Liver (tissue), 8 donors: ENCODE measurements at regions not wholly inside any gene's neighbourhood (a gene's known extent, or its start where the extent isn't known, plus 50 kb on each side); places are given as distances from the start of the nearest gene placed in this dataset.

Experiments
- DNase-seq: peaks from one replicate; pipeline ENCODE4 v3.0.0-alpha.2; 2017; ENCODE audit warnings: low spot score
- H3K27ac ChIP-seq, 2 donors: one replicate each; pipeline ENCODE4 v1.7.0; 2013; ENCODE audit warnings: inconsistent platforms in 2 of 2, low read length in 2 of 2, control low read depth in 1 of 2, low read depth in 1 of 2, mild to moderate bottlenecking in 1 of 2
- H3K27me3 ChIP-seq, 4 donors: one replicate each; pipeline versions ENCODE4 v1.6.1 to v1.7.0; 2013; ENCODE audit warnings: low read length in 3 of 4, inconsistent platforms in 1 of 4, mild to moderate bottlenecking in 1 of 4, moderate library complexity in 1 of 4; ENCODE audit not compliant: control insufficient read depth in 4 of 4, insufficient read depth in 4 of 4
- H3K36me3 ChIP-seq, 4 donors: one replicate each; pipeline versions ENCODE4 v1.6.1 to v1.7.0; 2013; ENCODE audit warnings: low read length in 3 of 4, mild to moderate bottlenecking in 3 of 4, low read depth in 1 of 4, moderate library complexity in 1 of 4; ENCODE audit not compliant: control insufficient read depth in 4 of 4, insufficient read depth in 3 of 4
- H3K4me1 ChIP-seq, 4 donors: one replicate each; pipeline versions ENCODE4 v1.6.1 to v1.7.0; 2013; ENCODE audit warnings: low read length in 3 of 4, mild to moderate bottlenecking in 3 of 4, moderate library complexity in 1 of 4; ENCODE audit not compliant: control insufficient read depth in 4 of 4, insufficient read depth in 4 of 4
- H3K4me3 ChIP-seq, 3 donors: one replicate each; pipeline versions ENCODE4 v1.6.1 to v1.7.0; 2013; ENCODE audit warnings: low read length in 3 of 3, control low read depth in 1 of 3, low read depth in 1 of 3, mild to moderate bottlenecking in 1 of 3
- H3K9ac ChIP-seq, 2 donors: one replicate each; pipeline ENCODE4 v1.7.0; 2013; ENCODE audit warnings: low read length in 2 of 2, mild to moderate bottlenecking in 2 of 2, moderate library complexity in 2 of 2, control low read depth in 1 of 2, low read depth in 1 of 2
- H3K9me3 ChIP-seq, 4 donors: one replicate each; pipeline versions ENCODE4 v1.6.1 to v1.7.0; 2013; ENCODE audit warnings: low read length in 3 of 4; ENCODE audit not compliant: control insufficient read depth in 4 of 4
- ATF3 ChIP-seq: IDR thresholded peaks from 2 replicates; pipeline ENCODE4 v1.6.1; 2016; ENCODE audit warnings: antibody characterized with exemption
- CTCF ChIP-seq: fragments of 150-350 bp; IDR thresholded peaks from 2 replicates; pipeline ENCODE4 v1.5.1; 2017; ENCODE audit warnings: improper control_type of control experiment, low read depth, low read length; ENCODE audit not compliant: missing input control
- EGR1 ChIP-seq, 2 donors: IDR thresholded peaks; 2 replicates each; pipeline ENCODE4 v1.6.1; 2016 to 2018; ENCODE audit warnings: antibody characterized with exemption in 2 of 2, low read depth in 2 of 2
- FOXA1 ChIP-seq: IDR thresholded peaks from 2 replicates; pipeline ENCODE4 v1.6.1; 2016; ENCODE audit warnings: antibody characterized with exemption
- FOXA2 ChIP-seq: IDR thresholded peaks from 2 replicates; pipeline ENCODE4 v1.6.1; 2016; ENCODE audit warnings: antibody characterized with exemption
- GABPA ChIP-seq, 2 donors: IDR thresholded peaks in 1 of 2; conservative IDR thresholded peaks in 1 of 2; 2 replicates each; pipeline ENCODE4 v1.6.1; 2016; ENCODE audit warnings: antibody characterized with exemption in 2 of 2, mild to moderate bottlenecking in 1 of 2, moderate library complexity in 1 of 2
- HNF4A ChIP-seq, 2 donors: conservative IDR thresholded peaks; 2 replicates each; pipeline ENCODE4 v1.6.1; 2016; ENCODE audit warnings: antibody characterized with exemption in 2 of 2, mild to moderate bottlenecking in 2 of 2
- HNF4G ChIP-seq: IDR thresholded peaks from 2 replicates; pipeline ENCODE4 v1.6.1; 2016; ENCODE audit warnings: antibody characterized with exemption
- JUND ChIP-seq, 2 donors: IDR thresholded peaks; 2 replicates each; pipeline ENCODE4 v1.6.1; 2016; ENCODE audit warnings: antibody characterized with exemption in 2 of 2
- NR2F2 ChIP-seq: IDR thresholded peaks from 2 replicates; pipeline ENCODE4 v1.6.1; 2016; ENCODE audit warnings: antibody characterized with exemption
- RAD21 ChIP-seq, 2 donors: IDR thresholded peaks; 2 replicates each; pipeline ENCODE4 v1.6.1; 2016; ENCODE audit warnings: antibody characterized with exemption in 2 of 2, mild to moderate bottlenecking in 2 of 2
- RXRA ChIP-seq, 2 donors: IDR thresholded peaks; 2 replicates each; pipeline ENCODE4 v1.6.1; 2017 to 2018; ENCODE audit warnings: antibody characterized with exemption in 2 of 2, mild to moderate bottlenecking in 1 of 2
- SP1 ChIP-seq: IDR thresholded peaks from 2 replicates; pipeline ENCODE4 v1.6.1; 2018; ENCODE audit warnings: antibody characterized with exemption, mild to moderate bottlenecking
- TAF1 ChIP-seq: conservative IDR thresholded peaks from 2 replicates; pipeline ENCODE4 v1.6.1; 2016; ENCODE audit warnings: antibody characterized with exemption, mild to moderate bottlenecking
- YY1 ChIP-seq: IDR thresholded peaks from 2 replicates; pipeline ENCODE4 v1.6.1; 2016; ENCODE audit warnings: antibody characterized with exemption, mild to moderate bottlenecking
- ZBTB33 ChIP-seq: IDR thresholded peaks from 2 replicates; pipeline ENCODE4 v1.6.1; 2016; ENCODE audit warnings: antibody characterized with exemption
- WGBS: extraction: QIAGEN DNeasy Blood & Tissue Kit; methylation state at CpG from one replicate; pipeline ENCODE4 v1.1.7; 2013; 5-methylcytosine and 5-hydroxymethylcytosine counted together
- TF ChIP-seq, protein P1 (sequence below): IDR thresholded peaks from 2 replicates; pipeline ENCODE4 v1.6.1; 2016; ENCODE audit warnings: antibody characterized with exemption
- TF ChIP-seq, protein P2 (sequence below): IDR thresholded peaks from 2 replicates; pipeline ENCODE4 v1.6.1; 2016; ENCODE audit warnings: antibody characterized with exemption, mild to moderate bottlenecking
- donor health status: healthy.
- donor health status: healthy.
- donor health status: healthy.
- donor health status: healthy.
- donor health status: healthy.

- Histone ChIP-seq H3K27ac (no peak overlapping the region), H3K27me3 (no peaks in the 10 kb centered on the region), H3K9me3 (no peaks in the 10 kb centered on the region), H3K36me3 (no peaks in the 10 kb centered on the region), H3K4me1 (no peaks in the 10 kb centered on the region), H3K9ac (no peak overlapping the region), H3K4me3 (no peak overlapping the region)
- TF ChIP-seq JUND (IDR thresholded peaks at IDR 0.05) = no peak
- TF ChIP-seq GABPA (IDR thresholded peaks at IDR 0.05 in 1 of 2, conservative IDR thresholded peaks at IDR 0.05 in 1 of 2) = no peak
- no peak for TF ChIP-seq YY1
- no peak for TF ChIP-seq CTCF
- no peak for TF ChIP-seq HNF4A (conservative IDR thresholded peaks at IDR 0.05)
- no peak for TF ChIP-seq TAF1
- no peak for TF ChIP-seq RXRA (IDR thresholded peaks at IDR 0.05)
- no peak for TF ChIP-seq SP1
- TF ChIP-seq RAD21 (IDR thresholded peaks at IDR 0.05) = no peak
- TF ChIP-seq ZBTB33 = no peak
- no peak for TF ChIP-seq HNF4G
- TF ChIP-seq ATF3 = no peak
- TF ChIP-seq FOXA2 = no peak
- TF ChIP-seq, protein P1, sequence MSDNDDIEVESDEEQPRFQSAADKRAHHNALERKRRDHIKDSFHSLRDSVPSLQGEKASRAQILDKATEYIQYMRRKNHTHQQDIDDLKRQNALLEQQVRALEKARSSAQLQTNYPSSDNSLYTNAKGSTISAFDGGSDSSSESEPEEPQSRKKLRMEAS = no peak
- TF ChIP-seq FOXA1 = no peak
- TF ChIP-seq EGR1 (IDR thresholded peaks at IDR 0.05; ENCODE audit: low read depth in 2 of 2) = no peak
- TF ChIP-seq, protein P2, sequence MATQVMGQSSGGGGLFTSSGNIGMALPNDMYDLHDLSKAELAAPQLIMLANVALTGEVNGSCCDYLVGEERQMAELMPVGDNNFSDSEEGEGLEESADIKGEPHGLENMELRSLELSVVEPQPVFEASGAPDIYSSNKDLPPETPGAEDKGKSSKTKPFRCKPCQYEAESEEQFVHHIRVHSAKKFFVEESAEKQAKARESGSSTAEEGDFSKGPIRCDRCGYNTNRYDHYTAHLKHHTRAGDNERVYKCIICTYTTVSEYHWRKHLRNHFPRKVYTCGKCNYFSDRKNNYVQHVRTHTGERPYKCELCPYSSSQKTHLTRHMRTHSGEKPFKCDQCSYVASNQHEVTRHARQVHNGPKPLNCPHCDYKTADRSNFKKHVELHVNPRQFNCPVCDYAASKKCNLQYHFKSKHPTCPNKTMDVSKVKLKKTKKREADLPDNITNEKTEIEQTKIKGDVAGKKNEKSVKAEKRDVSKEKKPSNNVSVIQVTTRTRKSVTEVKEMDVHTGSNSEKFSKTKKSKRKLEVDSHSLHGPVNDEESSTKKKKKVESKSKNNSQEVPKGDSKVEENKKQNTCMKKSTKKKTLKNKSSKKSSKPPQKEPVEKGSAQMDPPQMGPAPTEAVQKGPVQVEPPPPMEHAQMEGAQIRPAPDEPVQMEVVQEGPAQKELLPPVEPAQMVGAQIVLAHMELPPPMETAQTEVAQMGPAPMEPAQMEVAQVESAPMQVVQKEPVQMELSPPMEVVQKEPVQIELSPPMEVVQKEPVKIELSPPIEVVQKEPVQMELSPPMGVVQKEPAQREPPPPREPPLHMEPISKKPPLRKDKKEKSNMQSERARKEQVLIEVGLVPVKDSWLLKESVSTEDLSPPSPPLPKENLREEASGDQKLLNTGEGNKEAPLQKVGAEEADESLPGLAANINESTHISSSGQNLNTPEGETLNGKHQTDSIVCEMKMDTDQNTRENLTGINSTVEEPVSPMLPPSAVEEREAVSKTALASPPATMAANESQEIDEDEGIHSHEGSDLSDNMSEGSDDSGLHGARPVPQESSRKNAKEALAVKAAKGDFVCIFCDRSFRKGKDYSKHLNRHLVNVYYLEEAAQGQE = no peak
- no peak for TF ChIP-seq NR2F2
- DNase-seq = no peak
- 94% methylated on average over 10 of the region's 10 CpGs for WGBS
These were observed 98.6 kb upstream of the OSBPL11 start for GRCh38 chr3:125693887-125694286.
